Posterior cingulate gyrus (tissue), 11 donors: ENCODE measurements at regions not wholly inside any gene's neighbourhood (a gene's known extent, or its start where the extent isn't known, plus 50 kb on each side); places are given as distances from the start of the nearest gene placed in this dataset.

Experiments used
- DNase-seq, 10 donors: peaks; one replicate each; pipeline versions ENCODE4 v3.0.0 to v3.0.0-alpha.2; 2020 to 2021; ENCODE audit warnings: mixed read lengths in 3 of 10
- intact Hi-C: fragments of 100-400 bp; cut with DNase I; formaldehyde crosslinking; loops from one replicate; pipeline ENCODE4 v1.15.1; 2023

DNA sequence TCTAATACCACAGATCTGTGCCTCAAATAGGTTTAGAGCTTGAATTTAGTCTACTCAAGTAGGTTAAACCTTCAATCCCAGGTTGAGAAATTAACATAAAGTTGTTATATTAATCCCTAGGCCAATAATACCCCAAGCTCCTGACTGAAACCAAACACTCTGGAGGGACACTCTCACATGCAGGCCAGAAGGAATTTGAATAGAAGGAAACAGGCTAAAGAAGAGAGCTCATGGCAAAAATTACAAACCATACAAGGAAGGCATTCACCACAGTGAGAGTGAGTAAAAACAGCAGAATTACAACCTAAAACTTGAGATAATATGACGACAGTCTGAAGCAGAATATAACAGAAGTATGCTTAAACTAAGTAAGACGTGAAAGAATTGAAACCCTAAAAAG is 76.1 kb upstream of the PDK4 start:
- DNase-seq = no peak
- intact Hi-C loops = no loop called here

DNA sequence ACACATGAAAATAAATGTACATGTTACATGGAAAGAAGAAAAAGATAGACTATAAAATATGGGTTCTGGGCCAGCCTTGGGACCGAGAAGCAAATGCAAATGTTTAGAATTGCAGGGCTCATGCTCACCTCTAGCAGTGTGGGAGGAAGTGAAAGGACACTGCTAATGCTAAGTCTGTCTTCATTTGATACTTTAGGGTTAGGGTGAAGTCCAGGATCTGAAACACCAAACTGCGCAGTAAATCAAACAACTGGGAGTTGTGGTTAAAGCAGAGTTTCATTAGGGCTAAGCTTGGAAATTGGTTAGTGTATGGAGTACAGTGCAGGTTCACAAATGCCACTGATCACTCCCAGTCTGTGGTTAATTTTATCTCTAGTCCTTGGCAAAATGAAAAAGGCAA is 73.2 kb upstream of the PDK4 start:
- intact Hi-C loops = no loop called here
- no peak for DNase-seq

DNA sequence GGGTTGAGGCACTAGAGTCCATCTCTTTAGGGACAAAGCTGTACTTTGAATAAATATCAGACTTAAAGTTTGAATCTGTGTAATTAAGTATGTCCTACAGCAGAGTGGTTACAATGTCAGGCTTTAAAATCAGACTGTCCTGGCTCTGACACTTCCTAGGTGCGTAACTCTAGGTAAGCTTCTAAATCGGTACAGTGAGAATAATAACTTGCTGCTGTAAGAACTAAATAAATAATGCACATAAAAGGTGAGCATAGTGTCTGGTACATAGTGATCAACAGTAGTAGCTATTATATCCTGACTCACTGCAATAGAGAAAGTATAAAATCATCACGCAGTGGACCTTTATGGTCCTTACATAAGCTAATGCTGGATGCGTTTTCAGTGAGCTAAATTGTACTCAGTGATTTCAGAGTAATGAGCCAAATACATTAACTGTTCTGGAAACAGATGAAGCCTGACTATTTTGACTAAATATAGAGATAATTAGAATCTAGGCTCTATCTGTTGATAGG is 72.2 kb upstream of the PDK4 start:
- intact Hi-C loops = no loop called here
- no peak for DNase-seq

DNA sequence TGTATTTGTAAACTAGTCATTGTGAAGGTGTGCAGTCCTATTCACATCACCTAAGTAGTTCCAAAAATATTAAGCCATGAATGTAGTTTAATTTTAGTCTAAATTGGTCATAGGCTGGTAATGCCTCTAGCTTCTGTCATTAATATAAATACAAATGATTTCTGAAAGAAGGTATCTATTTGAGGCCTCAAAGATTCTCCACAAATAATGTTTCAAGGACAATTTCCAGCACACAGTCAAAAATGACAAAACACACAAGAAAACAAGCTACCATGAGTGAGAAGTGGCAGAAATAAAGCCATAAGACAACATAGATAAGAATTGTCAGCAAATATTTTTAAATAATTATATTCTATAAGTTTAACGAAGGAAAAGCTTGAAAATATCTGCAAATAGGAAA is 66.7 kb upstream of the PDK4 start:
- intact Hi-C loops = no loop called here

DNA sequence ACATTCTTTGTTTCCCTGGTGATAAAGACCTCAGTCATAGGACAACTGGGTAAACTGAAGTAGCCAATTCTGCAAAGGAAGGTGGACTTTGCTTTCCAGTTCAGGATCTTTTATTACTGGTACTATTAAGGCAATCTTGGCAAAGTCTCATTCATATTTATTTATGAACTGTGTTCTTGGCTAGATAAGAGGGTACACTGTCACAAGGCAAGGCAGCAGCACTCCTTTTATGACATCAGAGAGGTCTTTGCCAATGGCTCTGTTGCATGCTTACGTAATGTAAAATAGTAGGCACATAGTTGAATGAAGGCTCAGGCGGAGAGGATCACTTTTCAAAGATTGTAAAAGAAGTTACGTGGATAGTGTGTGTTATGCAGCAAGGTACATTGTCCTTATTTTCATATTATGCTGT is 63.7 kb upstream of the PDK4 start:
- no peak for DNase-seq
- intact Hi-C loops = no loop called here

More for the DNA sequence above, 66.7 kb upstream of the PDK4 start:
- DNase-seq = no peak

DNA sequence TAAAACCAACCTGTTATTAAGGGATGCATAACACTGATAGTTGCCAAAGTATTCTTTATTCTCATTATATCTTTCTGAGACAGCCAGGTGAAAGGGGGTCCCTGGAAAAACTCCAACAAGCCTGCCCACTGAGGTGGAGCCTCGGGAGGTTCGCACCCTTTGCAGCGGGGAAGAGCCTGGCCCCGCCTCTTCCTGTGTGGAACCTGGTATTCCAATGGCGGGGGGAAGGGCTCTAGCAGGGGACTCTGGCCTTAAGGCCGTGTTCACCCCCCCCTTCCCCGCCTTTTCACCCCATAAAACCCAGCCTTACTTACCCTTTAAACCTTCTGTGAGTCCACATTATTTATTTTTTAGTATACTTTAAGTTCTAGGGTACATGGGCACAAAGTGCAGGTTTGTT is 62.4 kb upstream of the PDK4 start:
- DNase-seq = no peak
- intact Hi-C loops = no loop called here

DNA sequence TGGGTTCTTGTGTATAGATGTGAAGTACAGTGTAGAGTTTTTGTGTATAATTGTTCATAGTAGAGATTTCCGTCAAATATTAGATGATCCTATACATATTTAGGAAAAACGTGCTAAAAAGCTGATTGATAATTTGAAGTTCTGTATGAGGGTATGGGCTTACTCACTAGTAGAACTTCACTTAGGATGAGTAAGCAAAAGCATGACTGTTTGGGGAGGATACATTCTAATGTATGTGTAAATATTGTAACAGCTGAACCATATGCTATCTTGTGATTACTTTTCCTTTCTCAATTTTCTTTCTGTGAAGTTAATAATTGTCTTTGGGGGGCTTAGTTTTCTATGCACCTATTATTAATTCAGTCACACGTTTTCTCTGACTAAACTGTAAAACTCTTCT is 53.2 kb upstream of the PDK4 start:
- intact Hi-C loops = no loop called here
- DNase-seq = no peak

DNA sequence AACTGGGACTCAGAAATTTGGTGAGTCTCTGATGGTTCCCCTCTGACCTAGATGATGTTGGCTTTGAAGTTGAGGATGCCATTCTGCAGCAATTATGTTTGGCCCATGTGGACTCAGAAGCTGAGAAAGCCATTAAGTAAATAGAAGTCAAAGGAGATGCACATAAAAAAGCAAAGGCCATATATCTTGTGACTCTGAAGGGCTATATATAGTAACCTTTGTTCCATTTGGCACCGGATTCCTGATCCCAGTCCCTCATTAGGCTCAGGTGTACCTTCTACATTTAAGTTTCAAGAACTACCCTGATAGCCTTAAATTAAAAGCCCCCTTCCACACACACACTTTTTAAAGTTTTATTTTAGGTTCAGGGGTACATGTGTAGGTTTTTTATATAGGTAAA is 50.0 kb upstream of the PDK4 start:
- no peak for DNase-seq
- intact Hi-C loops = no loop called here
